ENCODE measurements at regions not wholly inside any gene's neighbourhood (a gene's known extent, or its start where the extent isn't known, plus 50 kb on each side); places are given as distances from the start of the nearest gene placed in this dataset.

- no peak for DNase-seq
- no peak for ATAC-seq
Measured at GRCh38 chr11:103530257-103530656, 421.0 kb downstream of the DYNC2H1 start.

GRCh38 chr11:103532133-103532788, 423.0 kb downstream of the DYNC2H1 start:
- DNase-seq (no peak), ATAC-seq (no peak)

- ATAC-seq (no peak), DNase-seq (no peak)
Measured at GRCh38 chr11:103534191-103534590, 425.0 kb downstream of the DYNC2H1 start.

DNA sequence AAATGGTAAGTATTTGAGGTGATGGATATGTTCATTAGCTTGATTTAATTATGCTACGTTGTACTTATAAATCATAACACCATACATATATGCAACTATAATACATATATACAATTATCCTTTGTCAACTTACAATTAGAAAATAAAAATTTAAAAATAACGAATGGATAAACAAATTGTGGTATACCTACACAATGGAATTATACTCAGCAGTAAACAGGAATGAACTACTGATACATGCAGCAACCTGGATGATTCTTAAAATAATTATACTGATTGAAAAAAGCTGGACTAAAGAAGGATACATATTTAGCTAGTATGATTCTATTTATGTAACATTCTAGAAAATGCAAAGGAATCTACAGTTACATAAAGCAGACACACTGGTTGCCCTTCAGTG, 425.7 kb downstream of the DYNC2H1 start:
- ATAC-seq = no peak

GRCh38 chr11:103536335-103536722, 427.1 kb downstream of the DYNC2H1 start:
- ATAC-seq (no peak), DNase-seq (no peak)

More for the DNA sequence above, 425.7 kb downstream of the DYNC2H1 start:
- no peak for DNase-seq

GRCh38 chr11:103537904-103538502, 428.8 kb downstream of the DYNC2H1 start:
- ATAC-seq (no peak), DNase-seq (no peak)

DNA sequence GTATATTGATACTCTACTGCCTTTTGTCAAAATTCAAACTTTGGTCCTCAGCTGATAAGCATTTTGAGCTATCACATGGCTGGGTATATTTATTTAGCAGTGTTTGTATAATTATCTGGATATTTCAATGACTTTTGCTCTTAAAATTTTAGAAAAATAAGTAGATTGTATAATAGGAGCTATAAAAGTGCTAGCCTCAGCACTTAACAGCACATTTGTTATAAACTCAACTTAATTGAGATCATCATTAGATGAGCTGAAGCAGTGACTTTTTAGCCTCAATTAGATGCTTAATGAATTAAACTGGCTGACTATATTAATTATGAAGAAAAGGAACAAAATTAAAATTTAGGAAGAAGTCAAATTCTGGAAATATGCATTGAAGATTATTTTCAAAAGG, 429.9 kb downstream of the DYNC2H1 start:
- DNase-seq = no peak
- ATAC-seq = no peak

- no peak for DNase-seq
- ATAC-seq = no peak
Measured at GRCh38 chr11:103541186-103541795, 432.1 kb downstream of the DYNC2H1 start.

DNA sequence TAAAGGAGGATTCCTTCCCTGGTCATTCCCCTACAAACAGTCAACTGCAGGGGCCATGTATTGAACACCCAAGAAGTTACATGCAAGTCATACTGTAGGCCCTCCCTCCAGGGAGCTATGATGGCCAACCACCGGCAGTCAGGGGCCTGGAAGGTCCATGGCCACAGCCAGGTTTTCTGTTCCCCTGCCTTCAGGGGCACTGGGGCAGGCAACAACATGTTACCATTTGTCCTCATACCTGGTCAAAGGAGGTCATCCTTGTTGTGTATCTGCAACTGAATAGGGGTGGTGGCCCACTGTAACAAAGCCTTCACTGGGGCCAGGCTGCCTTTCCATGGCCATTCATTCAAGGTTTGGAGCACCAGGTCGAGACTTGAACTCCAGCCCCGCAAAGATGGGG, 433.6 kb downstream of the DYNC2H1 start:
- DNase-seq (no peak), ATAC-seq (no peak)

DNA sequence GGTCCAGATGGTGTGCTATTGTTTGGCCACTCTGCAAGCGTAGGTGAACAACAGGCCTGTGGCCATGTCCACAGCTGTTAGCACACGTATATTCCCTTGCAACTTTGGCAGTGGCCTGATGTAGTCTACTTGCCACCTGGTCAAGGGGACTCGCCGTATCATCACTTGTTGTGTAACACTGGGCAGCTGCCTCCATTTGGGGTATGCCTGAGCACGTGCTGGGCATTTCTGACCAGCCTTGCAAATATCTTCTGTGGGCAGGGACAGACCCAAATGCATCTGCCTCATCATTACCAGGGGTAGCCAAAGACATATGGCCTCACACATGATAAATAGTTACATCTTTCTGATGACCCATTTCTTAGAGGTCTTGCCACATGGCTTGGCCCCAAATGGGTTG, 434.2 kb downstream of the DYNC2H1 start:
- ATAC-seq (no peak), DNase-seq (no peak)

- DNase-seq = no peak
- no peak for ATAC-seq
Measured at GRCh38 chr11:103544874-103545273, 435.6 kb downstream of the DYNC2H1 start.

- ATAC-seq (no peak), DNase-seq (no peak)
Measured at GRCh38 chr11:103545551-103545950, 436.3 kb downstream of the DYNC2H1 start.

DNA sequence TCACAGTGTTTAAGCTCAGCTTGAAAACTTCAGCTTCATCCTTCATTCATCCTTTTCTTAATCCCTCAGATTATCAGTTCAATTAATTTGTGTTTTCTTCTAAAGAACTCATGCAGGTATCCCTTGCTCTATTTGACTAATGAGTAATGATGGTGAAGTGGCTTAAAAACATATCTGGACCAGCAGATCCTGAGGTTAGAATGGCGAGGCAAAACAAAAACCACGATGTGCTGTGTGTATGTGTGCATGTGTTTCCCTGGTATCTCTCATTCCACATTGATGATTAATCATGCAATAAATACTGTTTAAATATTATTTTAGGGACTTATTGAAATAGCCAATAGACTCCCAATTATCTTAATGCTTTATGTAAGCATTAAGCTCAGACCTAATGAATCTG, 437.0 kb downstream of the DYNC2H1 start:
- DNase-seq (no peak), ATAC-seq (no peak)

DNA sequence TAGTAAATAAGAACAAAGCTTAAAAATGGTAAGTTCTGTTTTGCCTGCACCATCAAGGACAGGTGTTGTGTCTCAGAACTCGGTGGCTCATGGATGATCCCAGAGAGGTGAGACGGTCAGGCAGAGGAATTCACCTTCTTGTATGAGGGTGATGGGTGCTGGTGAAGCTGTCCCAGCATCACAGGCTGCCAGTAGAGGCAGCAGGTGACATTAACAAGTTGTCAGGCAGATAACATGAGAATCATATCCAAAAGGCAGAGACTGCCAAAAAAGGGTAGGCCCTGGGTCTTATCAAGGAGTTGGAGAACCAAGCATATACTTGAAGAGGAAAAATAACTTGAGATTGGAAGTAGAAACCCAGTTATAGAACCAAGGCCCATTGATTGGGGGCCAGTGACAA, 437.8 kb downstream of the DYNC2H1 start:
- DNase-seq (no peak), ATAC-seq (no peak)

GRCh38 chr11:103547691-103548090, 438.5 kb downstream of the DYNC2H1 start:
- ATAC-seq (no peak), DNase-seq (no peak)

DNA sequence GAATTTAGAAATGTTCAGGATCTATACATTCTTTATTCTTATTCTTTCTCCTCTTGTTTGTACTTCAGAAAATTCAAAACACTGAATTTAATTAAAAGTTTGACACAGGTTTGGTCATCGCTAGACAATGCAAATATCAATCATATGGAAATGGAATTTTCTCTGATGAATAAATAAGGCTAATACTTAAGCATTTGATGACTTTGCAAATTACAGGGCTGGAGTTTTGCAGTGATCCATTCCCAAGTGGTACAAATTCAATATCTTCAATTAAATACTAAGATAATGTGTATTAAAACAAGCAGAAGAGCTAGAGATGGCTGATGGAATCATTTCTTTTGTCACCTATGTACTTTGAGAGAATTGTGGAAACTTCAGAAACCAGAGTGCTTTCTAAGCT, 439.6 kb downstream of the DYNC2H1 start:
- ATAC-seq (no peak), DNase-seq (no peak)

- DNase-seq (no peak), ATAC-seq (no peak)
Measured at GRCh38 chr11:103550811-103551210, 441.6 kb downstream of the DYNC2H1 start.

DNA sequence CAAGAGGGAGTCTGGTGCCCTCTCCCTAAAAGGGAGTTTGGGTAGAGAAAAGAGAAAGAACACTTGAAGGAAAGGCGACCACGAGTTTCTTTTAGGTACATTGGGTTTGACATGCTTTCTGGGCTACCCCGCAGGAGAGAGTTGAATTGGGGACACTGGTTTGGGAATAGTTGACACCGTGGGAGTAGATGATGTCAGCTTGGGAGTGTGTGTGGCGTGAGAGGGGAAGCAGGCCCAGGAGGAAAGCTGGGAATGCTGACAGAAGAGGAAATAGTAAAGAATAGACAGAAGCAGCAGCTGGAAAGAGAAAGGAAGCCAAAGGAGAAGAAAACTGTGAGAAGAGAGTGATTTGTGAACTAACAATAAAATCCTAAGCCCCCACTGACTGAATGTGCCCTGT, 442.9 kb downstream of the DYNC2H1 start:
- DNase-seq = no peak
- ATAC-seq = no peak

DNA sequence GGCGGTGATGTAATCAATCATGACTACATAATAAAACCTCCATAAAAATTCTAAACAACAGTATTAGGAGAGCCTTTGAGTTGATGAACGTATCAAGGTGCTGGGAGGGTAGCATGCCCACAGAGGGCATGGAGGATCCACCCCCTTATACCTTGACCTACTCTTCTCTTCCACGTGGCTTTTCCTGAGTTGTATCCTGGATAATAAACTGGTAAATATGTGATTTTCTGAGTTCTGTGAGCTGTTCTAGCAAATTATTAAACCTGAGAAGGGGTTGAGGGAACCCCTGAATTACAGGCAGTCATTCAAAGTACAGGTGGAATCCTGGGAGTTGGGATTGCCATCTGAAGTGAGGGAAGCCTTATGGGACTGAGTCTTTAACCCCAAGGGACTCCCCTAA, 446.9 kb downstream of the DYNC2H1 start:
- ATAC-seq = no peak
- no peak for DNase-seq

DNA sequence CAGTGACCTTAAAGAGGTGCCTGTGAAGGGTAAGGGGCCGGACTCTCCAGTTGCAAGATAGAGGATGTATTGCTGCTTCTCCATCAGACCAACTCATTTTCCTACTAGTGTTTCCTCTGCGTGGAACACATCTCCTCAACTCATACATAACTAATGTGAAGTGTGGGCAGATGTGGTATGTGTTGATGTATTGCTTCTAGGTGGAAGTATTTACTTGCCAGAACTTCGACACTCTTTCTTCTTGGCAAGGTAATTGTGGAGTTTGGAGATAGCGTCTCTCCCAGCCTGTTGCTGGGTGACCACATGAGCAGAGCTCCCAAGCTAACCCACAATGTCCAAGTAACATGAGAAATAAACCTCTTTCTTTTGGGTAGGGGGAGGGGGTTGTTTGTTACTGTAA, 456.9 kb downstream of the DYNC2H1 start:
- ATAC-seq = no peak
- DNase-seq = no peak

DNA sequence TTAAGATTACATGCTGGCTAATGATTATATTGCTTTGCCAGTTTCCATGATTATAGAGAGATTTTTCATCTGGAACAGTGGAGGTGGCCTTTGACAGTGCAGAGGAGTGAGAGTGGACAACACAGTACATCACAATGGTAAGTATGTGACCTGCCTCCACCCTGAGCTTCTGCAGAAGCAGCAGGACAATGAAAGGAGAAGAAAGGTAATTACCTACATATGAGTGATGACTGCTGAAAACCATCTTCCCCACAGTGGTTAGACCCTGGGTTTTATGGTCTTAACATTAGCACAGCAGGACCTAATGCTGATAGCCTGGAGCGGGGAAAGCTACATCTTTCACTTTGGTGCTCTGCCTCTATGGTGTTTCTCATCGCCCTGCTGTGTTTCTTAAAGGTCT, 454.7 kb upstream of the DDI1 start:
- ATAC-seq = no peak
- no peak for DNase-seq

- DNase-seq = no peak
- no peak for ATAC-seq
Measured at GRCh38 chr11:103582351-103582909, 454.0 kb upstream of the DDI1 start.

- ATAC-seq (no peak), DNase-seq (no peak)
Measured at GRCh38 chr11:103584021-103584420, 452.4 kb upstream of the DDI1 start.

- no peak for DNase-seq
- ATAC-seq = no peak
Measured at GRCh38 chr11:103584720-103585119, 451.7 kb upstream of the DDI1 start.

All from stimulated activated naive CD8-positive, alpha-beta T cell treated with anti-CD3 and anti-CD28 coated beads, Interleukin-15, Interleukin-2, amounts not matched to agents 100 U/mL and 50 U/mL, for 24 hours (primary cell).